ENCODE measurements at regions not wholly inside any gene's neighbourhood (a gene's known extent, or its start where the extent isn't known, plus 50 kb on each side); places are given as distances from the start of the nearest gene placed in this dataset.

GRCh38 chr4:126702747-126703146, 930.0 kb upstream of the INTU start:
- no peak for FAIRE-seq

- FAIRE-seq, result no peak
Measured at GRCh38 chr4:126705266-126705665, 927.5 kb upstream of the INTU start.

GRCh38 chr4:126708716-126709115, 924.0 kb upstream of the INTU start:
- FAIRE-seq, result no peak

- FAIRE-seq, result no peak
Measured at GRCh38 chr4:126710935-126711334, 921.8 kb upstream of the INTU start.

- FAIRE-seq, result no peak
Measured at GRCh38 chr4:126715067-126715466, 917.7 kb upstream of the INTU start.

GRCh38 chr4:126715681-126716080, 917.1 kb upstream of the INTU start:
- FAIRE-seq, result no peak

- FAIRE-seq, result no peak
Measured at GRCh38 chr4:126718136-126718535, 914.6 kb upstream of the INTU start.

- FAIRE-seq, result no peak
Measured at GRCh38 chr4:126719852-126720251, 912.9 kb upstream of the INTU start.

GRCh38 chr4:126725906-126726305, 906.9 kb upstream of the INTU start:
- FAIRE-seq, result no peak

- FAIRE-seq, result no peak
Measured at GRCh38 chr4:126727461-126727860, 905.3 kb upstream of the INTU start.

- FAIRE-seq, result no peak
Measured at GRCh38 chr4:126731062-126731461, 901.7 kb upstream of the INTU start.

GRCh38 chr4:126733301-126733700, 899.5 kb upstream of the INTU start:
- peak; percentile 23 for FAIRE-seq

- no peak for FAIRE-seq
Measured at GRCh38 chr4:126734465-126734864, 898.3 kb upstream of the INTU start.

- no peak for FAIRE-seq
Measured at GRCh38 chr4:126735294-126736132, 897.2 kb upstream of the INTU start.

GRCh38 chr4:126736133-126736518, 896.6 kb upstream of the INTU start:
- FAIRE-seq, result no peak

- FAIRE-seq, result no peak
Measured at GRCh38 chr4:126737899-126738526, 894.7 kb upstream of the INTU start.

- no peak for FAIRE-seq
Measured at GRCh38 chr4:126738527-126738923, 894.2 kb upstream of the INTU start.

- FAIRE-seq, result no peak
Measured at GRCh38 chr4:126738926-126739325, 893.8 kb upstream of the INTU start.

- FAIRE-seq, result no peak
Measured at GRCh38 chr4:126740687-126741086, 892.1 kb upstream of the INTU start.

- FAIRE-seq, result no peak
Measured at GRCh38 chr4:126742048-126742447, 890.7 kb upstream of the INTU start.

GRCh38 chr4:126742885-126743284, 889.9 kb upstream of the INTU start:
- FAIRE-seq, result no peak

GRCh38 chr4:126748736-126749135, 884.0 kb upstream of the INTU start:
- no peak for FAIRE-seq

GRCh38 chr4:126750723-126751122, 882.0 kb upstream of the INTU start:
- no peak for FAIRE-seq

- no peak for FAIRE-seq
Measured at GRCh38 chr4:126752126-126752525, 880.6 kb upstream of the INTU start.

GRCh38 chr4:126752702-126753101, 880.1 kb upstream of the INTU start:
- FAIRE-seq, result no peak

Measured in endometrium (tissue), 2 donors.